ENCODE measurements at regions not wholly inside any gene's neighbourhood (a gene's known extent, or its start where the extent isn't known, plus 50 kb on each side); places are given as distances from the start of the nearest gene placed in this dataset.

- H3K27ac ChIP-seq (ENCODE audit: low read length), result no peak overlapping the region
- H3K4me1 ChIP-seq (ENCODE audit: control insufficient read depth, insufficient read depth, low read length), result no peaks in the 10 kb centered on the region
- H3K27me3 ChIP-seq (ENCODE audit: control insufficient read depth, insufficient read depth, low read length), result peaks cover 5% of the 10 kb centered on the region
- peak; percentile 14 for DNase-seq
- no peaks in the 10 kb centered on the region for H3K36me3 ChIP-seq (ENCODE audit: control insufficient read depth, insufficient read depth, low read length)
- no peaks in the 10 kb centered on the region for H3K9me3 ChIP-seq (replicated peaks; ENCODE audit: control insufficient read depth, low read depth, low read length)
- no peak overlapping the region for H3K4me3 ChIP-seq (ENCODE audit: low read length)
- 53% methylated on average over 6 of the region's 10 CpGs for WGBS (ENCODE audit: insufficient coverage)
Observed at GRCh38 chrX:22392133-22392948, 119.6 kb downstream of the CBLL2 start.

GRCh38 chrX:22395372-22395771 lies 122.7 kb downstream of the CBLL2 start:
- no peak for DNase-seq
- H3K4me1 ChIP-seq (ENCODE audit: control insufficient read depth, insufficient read depth, low read length), result no peaks in the 10 kb centered on the region
- no peak overlapping the region for H3K27ac ChIP-seq (ENCODE audit: low read length)
- peaks cover 4% of the 10 kb centered on the region for H3K27me3 ChIP-seq (ENCODE audit: control insufficient read depth, insufficient read depth, low read length)
- no peaks in the 10 kb centered on the region for H3K9me3 ChIP-seq (replicated peaks; ENCODE audit: control insufficient read depth, low read depth, low read length)
- no peak overlapping the region for H3K4me3 ChIP-seq (ENCODE audit: low read length)
- H3K36me3 ChIP-seq (ENCODE audit: control insufficient read depth, insufficient read depth, low read length), result no peaks in the 10 kb centered on the region
- WGBS (ENCODE audit: insufficient coverage), result no CpG with 5 or more reads among the region's 4 CpGs

GRCh38 chrX:22396408-22396807 lies 123.7 kb downstream of the CBLL2 start:
- no peak overlapping the region for H3K27ac ChIP-seq (ENCODE audit: low read length)
- H3K4me1 ChIP-seq (ENCODE audit: control insufficient read depth, insufficient read depth, low read length), result no peaks in the 10 kb centered on the region
- DNase-seq, result no peak
- no peaks in the 10 kb centered on the region for H3K9me3 ChIP-seq (replicated peaks; ENCODE audit: control insufficient read depth, low read depth, low read length)
- H3K27me3 ChIP-seq (ENCODE audit: control insufficient read depth, insufficient read depth, low read length), result peaks cover 3% of the 10 kb centered on the region
- no CpG with 5 or more reads among the region's 2 CpGs for WGBS (ENCODE audit: insufficient coverage)
- no peaks in the 10 kb centered on the region for H3K36me3 ChIP-seq (ENCODE audit: control insufficient read depth, insufficient read depth, low read length)
- H3K4me3 ChIP-seq (ENCODE audit: low read length), result no peak overlapping the region

- H3K27me3 ChIP-seq (ENCODE audit: control insufficient read depth, insufficient read depth, low read length), result peaks cover 3% of the 10 kb centered on the region
- H3K4me1 ChIP-seq (ENCODE audit: control insufficient read depth, insufficient read depth, low read length), result no peaks in the 10 kb centered on the region
- no peaks in the 10 kb centered on the region for H3K36me3 ChIP-seq (ENCODE audit: control insufficient read depth, insufficient read depth, low read length)
- H3K27ac ChIP-seq (ENCODE audit: low read length), result no peak overlapping the region
- no peak overlapping the region for H3K4me3 ChIP-seq (ENCODE audit: low read length)
- no CpG with 5 or more reads among the region's 1 CpG for WGBS (ENCODE audit: insufficient coverage)
- no peaks in the 10 kb centered on the region for H3K9me3 ChIP-seq (replicated peaks; ENCODE audit: control insufficient read depth, low read depth, low read length)
- DNase-seq, result no peak
Observed at GRCh38 chrX:22397566-22397965, 124.9 kb downstream of the CBLL2 start.

DNA sequence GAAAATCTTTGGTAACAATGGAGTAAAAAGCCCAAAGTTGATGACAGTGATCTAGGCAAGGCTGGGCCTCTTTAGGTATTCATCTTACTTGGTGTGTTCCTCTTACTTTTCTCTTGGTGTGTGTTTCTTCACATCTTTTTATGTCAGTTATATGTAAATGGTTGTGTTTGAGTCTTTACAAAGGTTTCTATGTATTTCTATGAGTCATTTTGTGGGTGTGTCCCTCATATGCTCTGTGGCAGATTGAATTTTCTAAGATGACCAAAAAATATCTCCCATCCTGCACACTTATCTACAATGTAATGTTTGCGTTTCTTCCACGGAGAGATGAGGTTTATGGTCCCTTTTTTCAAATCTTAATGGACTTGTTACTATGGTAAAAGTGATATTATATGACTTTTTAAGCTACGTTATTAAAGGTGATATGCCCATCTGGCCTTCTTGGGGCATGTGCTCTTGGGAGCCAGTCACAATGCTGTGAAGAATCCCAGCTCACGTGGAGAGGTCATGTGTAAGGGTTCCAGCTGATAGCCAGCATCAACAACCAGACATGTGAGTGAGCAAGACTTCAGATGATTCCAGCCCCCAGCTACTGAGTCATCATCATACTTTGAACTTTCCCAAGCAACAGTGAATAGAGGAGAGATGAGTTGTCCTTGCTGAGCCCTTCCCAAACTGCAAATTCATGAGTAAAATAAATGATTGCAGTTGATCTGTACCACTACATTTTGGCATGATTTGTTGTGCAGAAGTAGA lies 126.9 kb downstream of the CBLL2 start:
- H3K36me3 ChIP-seq (ENCODE audit: control insufficient read depth, insufficient read depth, low read length), result no peaks in the 10 kb centered on the region
- WGBS (ENCODE audit: insufficient coverage), result 40% methylated on average over 1 of the region's 4 CpGs

DNA sequence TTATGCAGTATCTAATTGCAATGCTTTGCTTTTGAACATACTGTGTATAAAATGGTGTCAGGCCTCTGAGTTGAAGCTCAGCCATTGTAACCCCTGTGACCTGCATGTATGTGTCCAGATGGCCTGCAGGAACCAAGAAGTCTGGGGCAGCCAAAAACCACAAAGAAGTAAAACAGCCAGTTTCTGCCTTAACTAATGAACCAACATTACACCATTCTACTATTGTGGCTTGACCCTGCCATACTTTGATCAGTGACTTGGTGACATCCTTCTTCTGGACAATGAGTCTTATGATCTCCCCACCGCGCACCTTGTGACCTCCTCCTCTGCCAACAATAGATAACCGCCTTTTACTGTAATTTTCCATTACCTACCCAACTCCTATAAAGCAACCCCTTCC lies 131.6 kb downstream of the CBLL2 start:
- no peak for DNase-seq
- H3K36me3 ChIP-seq (ENCODE audit: control insufficient read depth, insufficient read depth, low read length), result no peaks in the 10 kb centered on the region
- peaks cover 7% of the 10 kb centered on the region for H3K27me3 ChIP-seq (ENCODE audit: control insufficient read depth, insufficient read depth, low read length)
- no peaks in the 10 kb centered on the region for H3K4me1 ChIP-seq (ENCODE audit: control insufficient read depth, insufficient read depth, low read length)
- no peak overlapping the region for H3K4me3 ChIP-seq (ENCODE audit: low read length)
- H3K9me3 ChIP-seq (replicated peaks; ENCODE audit: control insufficient read depth, low read depth, low read length), result no peaks in the 10 kb centered on the region
- whole genome bisulfite sequencing (ENCODE audit: insufficient coverage), result 96% methylated on average over 3 of the region's 3 CpGs
- no peak overlapping the region for H3K27ac ChIP-seq (ENCODE audit: low read length)

More for the DNA sequence above, 126.9 kb downstream of the CBLL2 start:
- no peak for DNase-seq
- Histone ChIP-seq H3K4me3 (ENCODE audit: low read length) (no peak overlapping the region), H3K9me3 (replicated peaks; ENCODE audit: control insufficient read depth, low read depth, low read length) (no peaks in the 10 kb centered on the region), H3K27me3 (ENCODE audit: control insufficient read depth, insufficient read depth, low read length) (peaks cover 5% of the 10 kb centered on the region), H3K27ac (ENCODE audit: low read length) (no peak overlapping the region), H3K4me1 (ENCODE audit: control insufficient read depth, insufficient read depth, low read length) (no peaks in the 10 kb centered on the region)

GRCh38 chrX:22406201-22406737 lies 133.6 kb downstream of the CBLL2 start:
- Histone ChIP-seq H3K36me3 (ENCODE audit: control insufficient read depth, insufficient read depth, low read length) (no peaks in the 10 kb centered on the region), H3K9me3 (replicated peaks; ENCODE audit: control insufficient read depth, low read depth, low read length) (no peaks in the 10 kb centered on the region), H3K27me3 (ENCODE audit: control insufficient read depth, insufficient read depth, low read length) (peaks cover 4% of the 10 kb centered on the region), H3K4me1 (ENCODE audit: control insufficient read depth, insufficient read depth, low read length) (no peaks in the 10 kb centered on the region), H3K27ac (ENCODE audit: low read length) (no peak overlapping the region), H3K4me3 (ENCODE audit: low read length) (no peak overlapping the region)
- 58% methylated on average over 5 of the region's 5 CpGs for WGBS (ENCODE audit: insufficient coverage)
- DNase-seq, result no peak

DNA sequence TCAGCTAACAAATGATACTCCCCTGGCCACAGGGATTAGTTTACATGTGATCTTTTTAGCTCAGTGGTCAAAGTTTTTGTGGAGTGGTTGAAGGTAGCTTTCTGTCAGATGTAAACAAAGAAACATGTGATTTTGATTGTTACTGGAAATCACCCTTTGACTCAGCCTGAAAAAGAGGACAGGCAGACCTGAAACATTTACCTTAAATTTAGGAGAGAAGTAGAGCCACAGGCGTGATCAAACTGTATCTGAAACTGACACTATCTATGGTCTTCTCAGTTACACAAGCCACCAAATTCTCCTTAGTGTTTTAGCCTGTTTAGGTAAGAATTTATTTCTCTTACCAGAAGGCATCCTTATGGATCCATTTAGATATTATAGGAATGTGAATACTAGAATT lies 136.7 kb downstream of the CBLL2 start:
- no peak for DNase-seq
- no peak overlapping the region for H3K27ac ChIP-seq (ENCODE audit: low read length)
- no peaks in the 10 kb centered on the region for H3K36me3 ChIP-seq (ENCODE audit: control insufficient read depth, insufficient read depth, low read length)
- no peaks in the 10 kb centered on the region for H3K4me1 ChIP-seq (ENCODE audit: control insufficient read depth, insufficient read depth, low read length)
- H3K27me3 ChIP-seq (ENCODE audit: control insufficient read depth, insufficient read depth, low read length), result peaks cover 2% of the 10 kb centered on the region
- no peak overlapping the region for H3K4me3 ChIP-seq (ENCODE audit: low read length)
- no CpG with 5 or more reads among the region's 1 CpG for WGBS (ENCODE audit: insufficient coverage)
- H3K9me3 ChIP-seq (replicated peaks; ENCODE audit: control insufficient read depth, low read depth, low read length), result no peaks in the 10 kb centered on the region

DNA sequence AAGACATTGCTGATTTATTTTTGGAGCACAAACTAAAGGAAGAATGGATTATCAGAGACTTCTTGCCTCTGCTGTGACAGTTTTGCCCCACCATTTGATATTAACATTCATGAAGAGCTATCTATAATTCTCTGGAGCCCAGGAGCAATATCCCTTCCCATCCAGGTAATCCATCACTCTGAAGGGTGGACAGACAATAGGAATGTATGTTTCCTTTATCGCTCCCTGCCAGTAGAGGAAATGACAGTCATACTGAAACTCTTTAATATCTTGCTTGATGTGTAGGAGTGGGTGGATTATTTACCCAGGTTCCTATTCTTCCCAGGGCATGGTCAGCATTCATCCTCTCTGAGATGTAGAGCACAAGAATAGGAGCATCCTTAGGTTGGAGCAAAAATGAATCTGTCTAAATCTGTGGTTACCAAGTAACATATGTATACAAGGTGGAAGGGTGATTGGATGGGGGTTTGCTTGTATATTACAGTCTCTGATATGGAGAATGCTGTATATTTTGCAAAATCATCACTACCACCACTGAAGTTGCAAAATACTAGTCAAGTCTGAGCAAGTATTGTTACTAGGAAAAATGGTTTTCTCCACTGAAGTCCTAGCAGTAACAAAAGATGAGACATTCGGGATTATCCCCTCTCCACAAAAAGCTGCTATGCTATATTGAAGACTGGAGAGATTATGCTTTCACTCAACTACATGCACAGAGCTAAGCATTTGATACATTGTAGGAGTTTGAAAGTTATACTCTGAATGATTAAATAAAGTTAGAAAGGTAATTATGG lies 151.6 kb downstream of the CBLL2 start:
- Histone ChIP-seq H3K9me3 (replicated peaks; ENCODE audit: control insufficient read depth, low read depth, low read length) (no peaks in the 10 kb centered on the region), H3K27me3 (ENCODE audit: control insufficient read depth, insufficient read depth, low read length) (peaks cover 2% of the 10 kb centered on the region), H3K36me3 (ENCODE audit: control insufficient read depth, insufficient read depth, low read length) (no peaks in the 10 kb centered on the region), H3K4me1 (ENCODE audit: control insufficient read depth, insufficient read depth, low read length) (no peaks in the 10 kb centered on the region), H3K4me3 (ENCODE audit: low read length) (no peak overlapping the region), H3K27ac (ENCODE audit: low read length) (no peak overlapping the region)
- no CpG with 5 or more reads among the region's 2 CpGs for WGBS (ENCODE audit: insufficient coverage)
- DNase-seq, result no peak

GRCh38 chrX:22424919-22425318 lies 152.2 kb downstream of the CBLL2 start:
- H3K4me3 ChIP-seq (ENCODE audit: low read length), result no peak overlapping the region
- H3K4me1 ChIP-seq (ENCODE audit: control insufficient read depth, insufficient read depth, low read length), result no peaks in the 10 kb centered on the region
- WGBS (ENCODE audit: insufficient coverage), result no CpG with 5 or more reads among the region's 1 CpG
- DNase-seq, result no peak
- no peaks in the 10 kb centered on the region for H3K9me3 ChIP-seq (replicated peaks; ENCODE audit: control insufficient read depth, low read depth, low read length)
- H3K36me3 ChIP-seq (ENCODE audit: control insufficient read depth, insufficient read depth, low read length), result no peaks in the 10 kb centered on the region
- peaks cover 2% of the 10 kb centered on the region for H3K27me3 ChIP-seq (ENCODE audit: control insufficient read depth, insufficient read depth, low read length)
- H3K27ac ChIP-seq (ENCODE audit: low read length), result no peak overlapping the region
